Stimulated activated CD8-positive, alpha-beta memory T cell treated with anti-CD3 and anti-CD28 coated beads, Interleukin-4, amount 100 ng/mL, for 48 hours (primary cell): ENCODE measurements at regions not wholly inside any gene's neighbourhood (a gene's known extent, or its start where the extent isn't known, plus 50 kb on each side); places are given as distances from the start of the nearest gene placed in this dataset.
"Not testable (repeated sequence)": the region's sequence is repeated elsewhere in the genome, so short reads cannot be mapped to it uniquely, and the experiment has no call there.

Source experiments
- DNase-seq: peaks from one replicate; pipeline ENCODE4 v3.0.0-alpha.2; 2020

DNA sequence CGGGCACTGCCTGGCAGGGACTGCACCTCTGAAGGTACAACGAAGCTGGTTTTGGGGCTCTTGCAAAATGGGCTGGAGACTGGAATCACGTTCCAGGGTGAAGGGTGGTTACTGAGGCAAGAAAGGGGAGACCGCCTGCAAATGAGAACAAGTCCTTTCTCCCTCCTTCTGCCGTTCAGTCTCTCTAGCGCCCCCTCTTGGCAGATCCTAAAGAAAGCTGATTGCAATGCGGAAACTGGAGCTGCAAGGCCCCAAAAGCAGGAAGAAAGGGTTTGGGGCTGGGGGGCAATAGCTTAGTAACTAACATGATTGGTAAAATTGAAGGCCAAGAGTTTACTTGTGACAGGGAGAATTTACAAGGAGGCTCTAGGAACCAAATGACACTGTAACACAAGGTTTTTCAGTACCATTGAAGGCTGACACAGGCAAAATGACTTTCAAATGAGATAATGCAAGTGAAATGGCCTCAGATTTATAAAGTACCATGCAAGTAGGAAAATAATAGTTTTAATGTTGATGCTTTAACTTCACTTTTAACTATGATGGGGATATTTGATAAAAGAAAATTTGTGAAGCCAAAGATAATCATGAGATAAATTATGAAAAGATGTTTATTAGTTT, 222.7 kb upstream of the HAND2 start:
- peak; percentile 57 for DNase-seq

DNA sequence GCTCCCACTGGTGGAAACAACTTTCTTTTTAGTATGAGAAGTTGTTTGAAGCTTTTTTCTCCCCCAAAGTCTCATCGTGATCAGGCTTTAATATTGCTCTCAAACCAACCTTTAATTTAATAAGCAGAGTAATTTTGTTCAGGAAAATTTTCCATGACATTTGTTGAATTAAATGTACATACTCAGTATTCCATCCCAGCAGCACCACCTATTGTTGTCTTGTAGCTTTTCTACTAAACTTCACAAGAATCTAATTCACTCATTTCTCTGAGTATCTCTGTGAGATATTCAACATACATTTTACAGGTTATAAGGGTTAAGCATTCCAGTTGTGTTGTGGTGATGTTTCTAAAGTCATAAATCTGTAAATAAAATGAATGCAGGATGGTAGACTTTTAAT, 218.3 kb upstream of the HAND2 start:
- DNase-seq: no peak

DNA sequence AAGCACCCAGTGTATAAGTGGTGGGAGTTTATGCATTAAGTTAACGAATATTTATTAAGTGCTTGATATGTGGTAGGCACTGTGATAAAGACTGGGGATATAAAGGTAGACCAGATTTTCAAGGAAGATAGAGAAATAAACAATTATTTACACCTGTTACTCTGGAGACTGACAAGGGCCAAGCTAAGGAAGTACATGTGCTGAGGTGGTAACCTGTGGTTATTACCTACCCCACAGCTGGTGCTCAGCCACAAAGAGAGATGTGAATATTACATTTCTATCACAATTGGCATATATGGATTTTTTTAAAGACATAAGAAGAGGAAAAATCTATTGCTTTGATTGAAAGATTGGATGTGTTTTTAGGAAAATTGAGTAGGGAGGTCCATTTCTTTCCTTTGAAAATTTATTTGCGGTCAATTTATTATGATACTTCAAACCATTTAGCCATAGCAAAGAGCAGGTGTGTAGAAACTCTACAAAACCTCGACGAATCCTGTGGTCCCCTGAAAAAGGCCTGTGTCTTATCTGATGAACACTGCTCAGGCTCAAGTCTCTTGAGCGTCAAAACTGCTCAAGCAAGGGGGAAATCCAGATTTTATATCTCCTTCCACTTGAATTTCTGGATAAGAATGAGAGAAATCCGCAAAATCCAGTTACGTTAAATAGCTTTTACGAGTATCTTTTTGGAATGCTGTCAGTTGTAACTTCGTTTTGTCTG, 217.7 kb upstream of the HAND2 start:
- DNase-seq: no peak

GRCh38 chr4:173746424-173746823, 216.4 kb upstream of the HAND2 start:
- no peak for DNase-seq

GRCh38 chr4:173745765-173746164, 215.7 kb upstream of the HAND2 start:
- DNase-seq: no peak

GRCh38 chr4:173736840-173737239, 206.8 kb upstream of the HAND2 start:
- no peak for DNase-seq

DNA sequence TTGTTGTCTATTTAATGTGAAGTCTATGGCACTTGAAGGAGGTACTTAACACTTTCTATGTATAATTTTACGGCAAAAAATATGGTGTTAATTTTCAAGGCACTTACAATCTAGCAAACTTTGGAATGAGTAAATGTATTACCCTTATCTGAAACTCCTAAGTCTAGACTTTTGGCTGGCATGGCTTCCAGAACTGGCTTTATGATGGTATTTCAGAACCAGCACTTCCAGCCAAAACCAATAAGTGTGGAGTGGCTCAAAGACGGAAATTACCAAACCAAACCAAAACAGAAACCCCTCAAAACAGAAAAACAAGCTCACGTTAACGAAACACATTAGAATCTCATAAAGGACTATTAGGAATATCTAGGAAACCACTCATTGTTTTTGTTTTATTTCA, 205.6 kb upstream of the HAND2 start:
- DNase-seq: no peak

DNA sequence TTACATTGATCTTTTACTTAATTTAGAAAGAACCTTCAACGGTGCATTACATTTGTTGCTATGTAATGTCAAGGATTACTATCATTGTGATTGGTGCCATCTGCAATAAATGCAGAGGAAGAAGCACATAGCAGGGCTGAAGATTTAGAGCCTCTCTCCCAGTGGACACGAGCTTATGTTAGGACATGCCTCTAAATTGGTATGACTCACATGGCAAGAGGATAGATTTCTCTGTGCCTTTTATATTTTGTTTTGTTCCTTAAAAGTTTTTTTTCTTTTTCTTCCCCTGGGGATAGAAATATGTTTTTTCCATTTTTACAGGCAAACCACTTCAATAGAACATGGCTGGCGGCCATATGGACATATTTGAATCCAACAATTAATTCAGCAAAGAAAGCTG, 205.0 kb upstream of the HAND2 start:
- DNase-seq: no peak

GRCh38 chr4:173731257-173731656, 201.2 kb upstream of the HAND2 start:
- DNase-seq: no peak

GRCh38 chr4:173722075-173722474, 192.0 kb upstream of the HAND2 start:
- no peak for DNase-seq

GRCh38 chr4:173718504-173718903, 188.5 kb upstream of the HAND2 start:
- not testable (repeated sequence) for DNase-seq

- no peak for DNase-seq
Observed at GRCh38 chr4:173717581-173717980, 187.6 kb upstream of the HAND2 start.

- no peak for DNase-seq
Observed at GRCh38 chr4:173714456-173714855, 184.4 kb upstream of the HAND2 start.

DNA sequence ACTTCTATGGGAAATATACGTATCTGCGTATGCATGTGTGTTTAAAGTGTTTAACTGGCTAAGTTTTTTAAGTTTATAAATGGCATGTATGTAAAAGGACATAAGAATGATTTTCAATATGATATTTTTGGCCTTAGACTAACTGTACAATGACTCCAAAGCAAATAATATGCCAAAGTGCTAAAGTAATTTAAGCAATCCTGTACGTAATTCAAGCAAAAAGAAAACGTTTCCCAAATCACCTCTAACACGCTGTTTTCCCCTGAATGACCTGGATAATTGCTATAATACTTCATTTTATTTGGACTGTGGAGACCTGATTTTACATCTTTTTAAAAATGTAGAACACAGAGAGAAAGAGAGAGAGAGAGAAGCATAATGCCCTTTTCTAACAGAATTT, 183.0 kb upstream of the HAND2 start:
- no peak for DNase-seq

GRCh38 chr4:173707658-173708419, 177.8 kb upstream of the HAND2 start:
- DNase-seq: no peak

- DNase-seq: no peak
Observed at GRCh38 chr4:173704201-173704600, 174.2 kb upstream of the HAND2 start.

- DNase-seq: no peak
Observed at GRCh38 chr4:173703021-173703420, 173.0 kb upstream of the HAND2 start.

GRCh38 chr4:173700650-173701049, 170.6 kb upstream of the HAND2 start:
- DNase-seq: no peak

GRCh38 chr4:173699841-173700475, 169.9 kb upstream of the HAND2 start:
- DNase-seq: no peak

- no peak for DNase-seq
Observed at GRCh38 chr4:173698557-173699262, 168.7 kb upstream of the HAND2 start.

GRCh38 chr4:173697840-173698239, 167.8 kb upstream of the HAND2 start:
- DNase-seq: no peak

- DNase-seq: no peak
Observed at GRCh38 chr4:173696551-173696950, 166.5 kb upstream of the HAND2 start.

DNA sequence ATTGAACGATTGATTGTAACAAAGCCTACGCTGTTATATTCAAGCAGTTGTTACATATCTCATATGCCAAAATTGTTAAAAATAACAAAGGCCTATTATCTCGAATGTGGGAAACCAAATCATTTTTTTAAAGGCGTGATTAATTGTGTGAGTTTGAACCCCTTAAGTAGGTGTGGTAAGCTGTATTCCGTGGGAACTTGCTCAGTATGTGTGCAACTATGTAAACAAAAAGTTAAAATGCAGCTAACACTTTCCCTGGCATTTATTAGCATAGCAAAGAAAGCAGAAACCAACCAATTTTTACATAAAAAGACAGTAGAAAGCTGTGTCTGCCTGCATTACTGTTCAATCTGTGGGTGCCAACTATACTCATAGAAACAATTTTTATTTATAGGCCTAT, 166.0 kb upstream of the HAND2 start:
- no peak for DNase-seq
